Hepatocyte (in vitro differentiated cells): ENCODE measurements at regions not wholly inside any gene's neighbourhood (a gene's known extent, or its start where the extent isn't known, plus 50 kb on each side); places are given as distances from the start of the nearest gene placed in this dataset.

Experiments
- CTCF ChIP-seq: fragments of 200-600 bp; sonication (generic); IDR thresholded peaks from 2 replicates; pipeline ENCODE4 v1.5.1; 2016; ENCODE audit warnings: antibody characterized with exemption, mild to moderate bottlenecking; ENCODE audit not compliant: poor library complexity
- EZH2 ChIP-seq: fragments of 200-600 bp; sonication (generic); IDR thresholded peaks from 2 replicates; pipeline ENCODE4 v1.6.1; 2016; ENCODE audit warnings: antibody characterized with exemption, mild to moderate bottlenecking, borderline replicate concordance

GRCh38 chr2:47254464-47254863 lies 78.2 kb upstream of the CALM2 start:
- TF ChIP-seq EZH2 (no peak), CTCF (no peak)
